Muscle of arm (tissue), 1 donor: ENCODE measurements at regions not wholly inside any gene's neighbourhood (a gene's known extent, or its start where the extent isn't known, plus 50 kb on each side); places are given as distances from the start of the nearest gene placed in this dataset.

Experiments used
- DNase-seq: peaks from one replicate; pipeline ENCODE4 v3.0.0-alpha.2; 2013

DNA sequence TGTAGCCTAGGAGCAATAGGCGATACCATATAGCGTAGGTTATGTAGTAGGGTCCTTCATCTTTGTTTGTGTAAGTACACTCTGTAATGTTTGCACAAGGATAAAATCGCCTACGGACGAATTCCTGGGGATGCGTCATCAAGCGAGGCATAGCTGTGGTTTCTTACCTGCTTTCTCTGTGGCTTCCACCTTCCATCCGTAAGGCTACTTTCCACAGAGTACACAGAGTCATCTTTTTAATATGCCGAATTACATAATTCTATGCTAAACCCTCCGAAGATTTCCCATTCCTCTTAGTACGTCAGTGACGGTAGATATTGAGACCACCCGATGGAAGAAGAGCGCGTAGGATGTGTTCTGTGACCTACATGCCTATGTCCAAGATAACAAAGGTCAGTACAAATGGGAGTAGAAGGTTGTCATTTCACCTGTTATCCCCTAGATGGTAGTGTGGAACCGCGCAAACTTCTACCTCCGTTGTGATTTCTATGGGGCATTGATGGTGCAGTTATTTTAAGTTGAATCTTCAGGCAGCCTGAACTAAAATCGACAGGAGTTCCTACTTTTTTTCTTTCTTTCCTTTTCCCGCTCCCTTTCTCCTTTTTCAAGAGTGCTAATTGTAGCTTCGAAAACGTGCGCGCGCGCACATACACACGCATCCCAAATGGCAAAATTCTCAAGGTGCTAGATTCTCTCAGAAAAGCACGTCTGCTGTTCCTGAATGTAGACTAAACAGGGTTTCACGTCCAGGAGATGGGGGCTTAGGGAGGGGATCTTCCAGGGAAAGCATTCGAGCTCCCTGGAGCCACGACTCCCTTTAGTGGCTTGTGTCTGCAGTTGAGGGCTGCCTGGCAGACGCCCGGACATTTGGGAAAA lies 111.7 kb upstream of the MBL2 start:
- DNase-seq, result peak; percentile 59

DNA sequence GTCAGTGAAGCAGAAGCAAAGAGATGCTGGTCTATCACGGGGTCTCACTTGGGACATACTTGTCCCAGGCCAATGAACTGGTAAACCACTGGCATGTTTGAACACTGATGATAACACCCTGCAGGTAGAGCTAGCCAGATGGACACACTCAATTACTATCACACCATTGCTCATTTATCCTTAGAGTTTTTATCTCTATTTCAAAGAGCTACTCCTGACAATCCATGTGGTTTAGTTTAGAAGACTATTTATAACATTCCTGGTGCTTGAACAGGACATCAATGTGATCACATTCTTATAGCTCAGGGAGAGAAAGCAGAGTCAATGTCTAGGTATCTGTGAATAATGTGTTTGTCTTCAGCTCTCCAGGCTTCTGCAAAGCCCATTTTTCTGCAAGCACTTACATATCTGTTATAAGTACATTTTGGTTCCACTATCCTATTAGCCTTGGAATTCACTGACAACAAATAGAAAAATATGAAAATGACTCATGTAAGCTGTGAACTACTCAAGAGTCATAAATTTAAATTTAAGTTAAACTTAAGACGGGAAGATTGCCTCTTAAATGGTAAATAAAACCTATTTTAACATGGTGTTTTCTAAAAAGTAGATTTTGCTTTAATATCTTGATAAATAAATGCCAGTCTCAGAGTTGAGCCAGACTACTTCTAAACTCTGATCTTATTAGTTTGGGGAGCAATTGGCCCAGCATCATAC lies 106.7 kb upstream of the MBL2 start:
- no peak for DNase-seq

DNA sequence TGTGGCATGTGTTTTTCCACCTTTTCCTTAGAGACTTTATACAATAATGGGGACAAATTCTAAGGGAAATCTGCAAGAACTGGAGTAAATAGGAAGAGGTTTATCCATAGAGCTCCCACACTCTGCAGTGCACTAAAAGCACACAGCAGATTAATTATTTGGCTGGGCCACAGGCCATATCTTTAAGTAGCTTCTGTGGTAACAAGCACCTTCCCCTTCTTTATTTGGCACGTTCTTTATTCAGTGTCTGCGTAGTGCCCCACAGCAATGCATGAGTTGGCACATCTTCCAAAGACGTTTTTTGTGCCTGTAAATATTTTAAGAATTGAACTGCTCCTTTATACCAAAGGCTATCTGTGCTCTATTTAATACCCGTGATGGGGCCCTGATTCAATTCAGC lies 104.9 kb upstream of the MBL2 start:
- no peak for DNase-seq

DNA sequence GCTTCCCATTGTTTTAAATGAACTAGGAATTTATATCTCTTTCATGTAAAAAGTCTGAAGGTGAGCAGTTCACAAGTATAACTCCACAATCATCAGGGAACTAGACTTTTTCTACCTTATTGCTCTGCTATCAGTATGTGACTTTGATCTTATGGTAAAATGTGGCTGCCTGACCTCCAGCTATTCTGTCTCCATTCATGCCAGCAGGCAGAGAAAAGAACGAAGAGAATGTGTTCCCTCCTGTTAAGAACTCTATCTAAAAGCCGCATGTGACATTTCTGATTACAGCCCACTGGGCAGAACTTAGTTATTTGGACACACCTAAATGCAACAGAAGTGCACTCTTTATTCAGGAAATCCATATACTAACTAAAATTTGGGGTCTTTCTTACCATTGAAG lies 102.8 kb upstream of the MBL2 start:
- no peak for DNase-seq

DNA sequence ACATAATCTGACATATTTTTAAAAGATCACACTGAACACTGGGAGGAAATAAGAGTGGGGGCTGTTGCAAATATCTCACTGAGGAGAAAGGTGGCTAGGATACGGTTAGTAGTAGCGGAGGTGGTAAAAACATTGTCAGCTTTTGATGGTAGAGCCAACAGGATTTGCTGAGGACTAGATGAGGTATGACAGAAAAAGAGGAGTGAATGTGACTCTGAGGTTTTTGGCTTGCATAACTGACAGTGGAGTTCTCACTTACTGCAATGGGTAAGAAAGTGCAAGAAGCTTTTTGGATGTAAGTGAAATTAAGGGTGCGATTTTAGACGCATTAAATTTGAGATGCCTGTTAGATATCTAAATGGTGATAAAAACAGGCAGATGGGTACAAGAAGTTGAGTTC lies 102.0 kb upstream of the MBL2 start:
- no peak for DNase-seq

DNA sequence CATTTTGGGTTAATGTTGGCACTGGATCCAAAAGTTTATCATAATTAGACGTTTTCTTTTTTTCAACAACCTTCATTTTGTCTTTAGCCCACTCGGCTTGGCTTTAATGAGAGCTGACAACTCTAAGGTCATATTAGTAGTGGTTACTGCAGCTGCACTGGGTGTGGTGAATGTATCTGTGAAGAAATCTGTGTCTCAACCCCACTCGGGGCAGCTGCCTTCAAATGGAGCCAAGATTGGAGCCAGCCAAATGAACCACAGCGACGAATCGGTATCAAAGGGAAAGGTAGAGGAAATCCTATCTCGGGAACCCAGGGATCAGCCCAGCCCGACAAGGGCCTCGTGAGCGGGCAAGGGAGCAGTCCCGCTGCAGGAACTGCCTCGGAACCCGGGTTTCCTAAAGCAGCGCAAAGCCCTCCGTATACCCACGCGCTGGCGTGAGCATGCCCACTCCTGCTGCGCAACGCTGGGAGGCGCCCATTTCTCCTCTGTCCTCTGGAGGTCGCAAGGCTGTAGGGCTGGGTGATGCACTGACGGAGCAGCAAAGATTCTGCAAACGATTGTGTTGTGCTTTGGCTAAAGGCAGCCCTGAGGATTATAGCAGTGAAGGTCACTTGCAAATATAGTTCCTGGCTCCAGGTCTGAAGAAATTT lies 98.7 kb upstream of the MBL2 start:
- no peak for DNase-seq

DNA sequence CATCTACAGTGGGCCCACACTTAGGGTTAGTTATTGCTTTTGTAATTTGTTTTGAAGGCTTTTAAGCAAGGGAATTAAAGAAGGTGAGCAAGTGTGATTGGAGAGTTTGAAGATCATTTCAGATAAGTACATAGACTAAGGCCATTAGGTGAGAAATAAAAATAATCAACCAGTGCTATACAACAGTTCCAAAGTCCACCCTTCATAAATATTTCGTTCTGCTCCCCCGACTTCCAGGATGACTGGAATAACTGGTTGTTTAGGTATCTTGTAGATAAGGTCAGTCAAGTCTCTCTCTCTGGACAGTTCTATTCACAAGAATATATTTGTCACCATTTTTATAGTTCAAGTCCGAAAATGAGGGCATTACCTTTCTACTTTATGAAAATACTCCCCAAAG lies 98.0 kb upstream of the MBL2 start:
- no peak for DNase-seq

DNA sequence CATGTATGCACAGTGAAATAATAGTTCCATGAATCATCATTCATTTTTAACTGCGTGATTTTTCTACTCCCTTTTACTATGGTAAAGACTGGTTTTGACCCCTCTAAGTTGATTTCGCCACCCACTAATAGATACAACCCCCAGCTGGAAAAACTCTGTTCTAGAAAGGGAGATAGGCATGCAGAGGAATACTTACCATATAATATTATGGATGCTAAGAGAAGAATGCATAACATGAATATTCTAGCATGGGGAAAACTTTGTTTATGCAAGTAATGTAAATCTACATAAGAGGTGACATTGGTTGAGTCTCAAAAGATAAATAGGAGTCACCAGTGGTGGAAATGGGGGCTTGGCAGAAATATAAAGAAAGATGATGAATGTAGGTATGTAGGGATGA lies 97.3 kb upstream of the MBL2 start:
- DNase-seq, result no peak

DNA sequence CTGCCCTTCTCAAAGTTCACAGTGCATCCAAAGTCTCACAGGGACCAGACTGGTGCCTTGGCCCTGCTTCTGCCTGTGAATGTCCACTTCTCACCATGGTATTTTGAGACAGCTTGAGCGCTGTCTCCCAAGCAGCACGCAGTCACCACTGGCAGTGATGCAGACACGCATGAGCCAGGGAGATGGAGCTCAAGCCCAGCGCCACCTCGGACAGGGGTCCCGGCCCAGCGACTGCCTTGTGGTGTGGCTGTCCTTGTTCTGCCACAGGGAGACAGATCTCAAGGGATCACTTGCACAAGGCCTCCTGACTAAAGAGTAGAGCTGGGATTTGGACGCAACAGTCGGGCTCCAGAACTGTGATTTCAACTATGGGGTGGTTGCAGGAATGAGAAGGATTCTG lies 92.6 kb upstream of the MBL2 start:
- no peak for DNase-seq

DNA sequence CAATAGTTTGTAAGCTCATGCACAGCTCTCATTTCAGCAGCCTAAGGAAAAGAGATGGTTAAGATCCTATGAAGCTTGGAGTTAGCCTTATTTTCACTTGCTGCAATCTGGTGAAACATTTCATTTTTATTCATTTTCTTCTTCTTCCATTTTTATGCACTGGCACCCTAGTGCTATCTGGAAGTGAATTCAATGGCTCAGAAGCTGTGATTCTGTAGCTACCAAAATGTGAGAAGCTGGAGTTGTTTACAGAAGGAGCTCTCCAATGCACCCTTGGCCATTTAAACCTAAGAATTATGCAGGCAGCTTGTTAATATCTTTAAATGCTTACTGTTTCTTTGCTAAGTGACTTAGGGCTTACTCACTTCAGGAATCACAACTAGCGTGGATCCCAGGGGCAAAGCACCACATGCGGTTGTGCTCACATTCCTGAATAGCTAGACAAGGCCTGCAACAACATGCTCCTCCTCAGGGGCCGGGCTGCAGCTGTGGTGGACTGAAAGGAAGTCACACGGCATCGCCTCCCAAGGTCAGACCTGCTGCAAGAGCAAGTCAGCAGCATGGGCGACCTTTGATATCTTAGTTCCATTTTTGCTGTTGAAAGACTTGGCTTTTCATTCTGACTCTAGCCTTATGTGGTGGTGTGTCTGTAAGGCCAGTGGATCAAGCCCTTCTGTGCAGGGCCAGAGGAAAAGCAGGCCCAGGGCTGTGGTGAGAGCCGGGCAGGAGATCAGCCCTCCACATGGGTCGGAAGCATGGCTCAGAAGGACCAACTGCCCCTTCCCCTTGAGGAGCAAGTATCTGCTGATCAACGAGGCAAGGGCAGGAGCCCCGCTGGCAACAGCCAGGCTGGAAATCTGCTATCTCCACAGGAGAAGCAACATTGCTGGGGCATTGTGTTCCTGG lies 91.9 kb upstream of the MBL2 start:
- DNase-seq, result peak; percentile 29

DNA sequence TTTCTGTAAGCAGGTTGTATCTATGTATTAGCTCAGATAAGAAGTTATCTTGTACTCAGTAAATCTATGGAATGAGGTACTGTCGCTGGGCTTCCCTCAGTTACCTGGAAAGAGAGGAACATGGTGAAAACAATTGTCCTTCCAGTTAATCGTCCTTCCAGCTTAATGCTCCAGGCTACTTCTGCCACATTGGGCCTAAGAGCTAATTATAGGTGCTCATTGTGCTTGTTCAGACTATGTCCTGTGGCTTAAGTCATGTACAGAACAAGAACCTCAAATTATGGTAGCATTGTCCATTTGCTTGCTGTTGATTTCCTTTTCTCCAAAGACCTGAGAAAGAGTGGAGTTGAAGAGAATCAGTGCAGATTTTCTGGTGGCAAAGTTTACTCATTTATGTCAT lies 86.1 kb upstream of the MBL2 start:
- DNase-seq, result no peak

DNA sequence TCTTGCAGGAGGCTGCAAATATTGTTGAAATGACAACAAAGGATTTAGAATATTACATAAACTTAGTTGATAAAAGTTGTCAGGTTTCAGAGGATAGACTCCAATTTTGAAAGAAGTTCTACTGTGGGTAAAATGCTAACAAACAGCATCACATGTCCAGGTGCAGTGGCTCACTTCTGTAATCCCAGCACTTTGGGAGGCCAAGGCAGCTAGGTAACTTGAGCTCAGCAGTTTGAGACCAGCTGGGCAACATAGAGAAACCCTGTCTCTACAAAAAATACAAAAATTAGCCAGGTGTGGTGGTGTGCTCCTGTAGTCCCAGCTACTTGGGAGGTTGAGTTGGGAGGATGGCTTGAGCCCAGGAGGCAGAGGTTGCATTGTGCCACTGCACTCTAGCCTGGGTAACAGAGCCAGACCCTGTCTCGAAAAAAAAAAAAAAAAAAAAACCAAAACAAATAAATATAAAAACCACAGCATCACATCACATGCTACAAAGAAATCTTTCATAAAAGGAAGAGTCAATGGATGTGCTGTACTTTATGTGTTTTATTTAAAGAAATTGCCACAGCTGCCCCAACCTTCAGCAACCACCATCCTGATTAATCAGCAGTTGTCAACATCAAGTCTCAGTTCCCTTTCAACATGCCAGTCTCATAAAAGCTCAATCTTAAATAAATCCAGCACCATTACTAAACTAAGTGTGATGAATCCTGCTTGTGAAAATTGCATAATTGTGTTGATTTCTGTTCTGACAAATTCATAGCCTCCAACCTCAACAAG lies 83.2 kb upstream of the MBL2 start:
- DNase-seq, result no peak

DNA sequence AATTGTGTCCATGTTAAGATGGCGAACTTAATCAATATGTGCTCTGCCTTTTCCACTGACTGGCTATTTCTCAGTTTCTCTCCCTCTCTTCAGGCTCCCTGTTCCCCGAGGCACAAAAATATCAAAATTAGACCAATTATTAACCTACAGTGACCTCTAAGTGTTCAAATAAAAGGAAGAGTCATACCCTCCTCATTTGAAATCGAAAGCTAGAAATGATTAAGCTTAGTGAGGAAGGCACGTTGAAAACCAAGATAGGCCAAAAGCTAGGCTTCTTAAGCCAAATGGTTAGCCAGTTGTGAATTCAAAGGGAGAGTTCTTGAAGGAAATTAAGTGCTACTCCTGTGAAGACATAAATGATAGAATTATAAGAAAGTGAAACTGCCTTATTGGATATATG lies 81.1 kb upstream of the MBL2 start:
- DNase-seq, result no peak

DNA sequence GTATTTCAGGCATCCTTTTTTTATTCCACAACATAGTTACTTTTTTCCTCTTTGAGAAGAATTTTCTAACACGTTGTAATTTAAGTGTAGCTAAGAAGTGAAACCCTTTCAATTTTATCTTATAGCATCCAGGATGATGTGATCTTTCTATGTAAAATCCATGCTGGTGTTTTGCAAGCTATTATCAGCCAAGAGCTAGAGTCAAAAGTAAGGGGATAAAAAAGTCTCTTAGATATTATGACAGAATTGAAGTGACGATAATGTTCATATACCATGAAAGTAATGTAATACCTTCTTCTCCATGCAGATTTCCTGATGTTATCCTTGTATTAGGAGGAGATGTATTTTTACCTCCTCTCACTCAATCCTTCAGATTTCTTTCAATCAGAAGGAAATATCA lies 64.2 kb upstream of the MBL2 start:
- no peak for DNase-seq
